ENCODE measurements at regions not wholly inside any gene's neighbourhood (a gene's known extent, or its start where the extent isn't known, plus 50 kb on each side); places are given as distances from the start of the nearest gene placed in this dataset.

DNA sequence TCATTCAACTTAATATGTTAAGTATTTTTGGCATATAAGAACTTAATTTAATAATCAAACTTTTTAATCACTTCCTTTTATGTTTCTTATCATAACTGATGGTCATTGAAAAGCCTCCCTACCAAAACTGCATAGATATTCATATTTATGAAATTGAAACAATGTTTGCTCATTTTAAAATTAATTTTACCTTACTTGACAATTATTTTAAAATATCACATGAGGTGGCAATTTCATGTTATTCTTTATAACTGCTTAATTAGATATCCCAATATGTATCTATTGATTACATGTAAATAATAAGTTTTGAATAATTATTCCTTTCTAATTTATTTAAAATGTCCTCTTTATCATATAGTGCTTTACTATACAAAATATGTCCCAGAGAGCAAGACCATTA, 266.1 kb upstream of the NRIP1 start:
- Histone ChIP-seq H3K27me3 (ENCODE audit: low read depth) (no peaks in the 10 kb centered on the region), H3K27ac (replicated peaks) (no peak overlapping the region), H3K4me1 (peaks cover 5% of the 10 kb centered on the region), H3K4me3 (no peak overlapping the region), H3K9me3 (replicated peaks) (no peaks in the 10 kb centered on the region), H3K36me3 (no peaks in the 10 kb centered on the region)
- no peak for DNase-seq
- TF ChIP-seq, protein P1, sequence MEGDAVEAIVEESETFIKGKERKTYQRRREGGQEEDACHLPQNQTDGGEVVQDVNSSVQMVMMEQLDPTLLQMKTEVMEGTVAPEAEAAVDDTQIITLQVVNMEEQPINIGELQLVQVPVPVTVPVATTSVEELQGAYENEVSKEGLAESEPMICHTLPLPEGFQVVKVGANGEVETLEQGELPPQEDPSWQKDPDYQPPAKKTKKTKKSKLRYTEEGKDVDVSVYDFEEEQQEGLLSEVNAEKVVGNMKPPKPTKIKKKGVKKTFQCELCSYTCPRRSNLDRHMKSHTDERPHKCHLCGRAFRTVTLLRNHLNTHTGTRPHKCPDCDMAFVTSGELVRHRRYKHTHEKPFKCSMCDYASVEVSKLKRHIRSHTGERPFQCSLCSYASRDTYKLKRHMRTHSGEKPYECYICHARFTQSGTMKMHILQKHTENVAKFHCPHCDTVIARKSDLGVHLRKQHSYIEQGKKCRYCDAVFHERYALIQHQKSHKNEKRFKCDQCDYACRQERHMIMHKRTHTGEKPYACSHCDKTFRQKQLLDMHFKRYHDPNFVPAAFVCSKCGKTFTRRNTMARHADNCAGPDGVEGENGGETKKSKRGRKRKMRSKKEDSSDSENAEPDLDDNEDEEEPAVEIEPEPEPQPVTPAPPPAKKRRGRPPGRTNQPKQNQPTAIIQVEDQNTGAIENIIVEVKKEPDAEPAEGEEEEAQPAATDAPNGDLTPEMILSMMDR (IDR thresholded peaks at IDR 0.05; ENCODE audit: borderline replicate concordance) = no peak
- intact Hi-C loops (cut with micrococcal nuclease) = no loop called here

DNA sequence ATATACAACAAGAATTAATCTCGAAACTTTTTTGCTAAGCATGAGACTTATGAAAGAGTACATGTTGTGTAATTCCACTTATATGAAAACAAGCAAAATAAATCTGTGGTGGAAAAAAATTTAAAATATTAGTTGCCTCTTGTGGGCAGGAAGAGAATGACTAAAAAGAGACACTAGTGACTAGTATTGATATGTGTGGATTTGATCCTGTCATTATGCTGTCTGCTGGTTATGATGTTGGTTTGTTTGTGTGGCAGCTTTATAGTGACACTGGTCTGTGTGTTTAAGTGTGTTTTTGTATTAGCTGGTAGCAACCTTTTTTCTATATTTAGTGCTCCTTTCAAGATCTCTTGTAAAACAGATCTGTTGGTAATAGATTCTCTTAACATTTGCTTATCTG, 267.8 kb upstream of the NRIP1 start:
- no peaks in the 10 kb centered on the region for H3K9me3 ChIP-seq (replicated peaks)
- H3K27me3 ChIP-seq (ENCODE audit: low read depth) = no peaks in the 10 kb centered on the region
- H3K4me1 ChIP-seq = peaks cover 5% of the 10 kb centered on the region
- no peak overlapping the region for H3K4me3 ChIP-seq
- DNase-seq = no peak
- no peak overlapping the region for H3K27ac ChIP-seq (replicated peaks)
- intact Hi-C loops (cut with micrococcal nuclease) = no loop called here
- H3K36me3 ChIP-seq = no peaks in the 10 kb centered on the region
- TF ChIP-seq, protein P1 (IDR thresholded peaks at IDR 0.05; ENCODE audit: borderline replicate concordance) = no peak

DNA sequence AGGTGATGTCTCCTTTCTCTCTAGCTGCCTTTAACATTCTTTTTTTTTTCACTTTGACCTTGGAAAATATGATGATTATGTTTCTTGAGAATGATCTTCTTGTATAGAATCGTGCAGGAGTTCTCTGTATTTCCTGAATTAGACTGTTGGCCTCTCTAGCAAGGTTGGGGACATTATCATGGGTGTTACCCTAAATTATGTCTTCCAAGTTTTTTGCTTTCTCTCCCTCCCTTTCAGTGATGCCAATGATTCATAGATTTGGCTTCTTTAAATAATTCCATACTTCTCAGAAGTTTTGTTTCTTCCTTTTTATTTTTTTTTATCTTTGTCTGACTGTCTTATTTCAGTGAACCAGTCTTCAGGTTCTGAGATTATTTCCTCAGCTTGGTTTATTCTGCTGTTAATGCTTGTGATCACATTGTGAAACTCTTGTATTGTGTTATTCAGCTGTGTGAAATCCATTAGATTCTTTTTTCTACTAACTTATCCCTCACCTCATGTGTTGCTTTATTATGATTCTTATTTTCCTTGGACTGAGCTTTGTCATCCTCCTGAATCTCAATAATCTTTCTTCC, 268.4 kb upstream of the NRIP1 start:
- TF ChIP-seq, protein P1 (IDR thresholded peaks at IDR 0.05; ENCODE audit: borderline replicate concordance) = no peak
- H3K27ac ChIP-seq (replicated peaks) = no peak overlapping the region

DNA sequence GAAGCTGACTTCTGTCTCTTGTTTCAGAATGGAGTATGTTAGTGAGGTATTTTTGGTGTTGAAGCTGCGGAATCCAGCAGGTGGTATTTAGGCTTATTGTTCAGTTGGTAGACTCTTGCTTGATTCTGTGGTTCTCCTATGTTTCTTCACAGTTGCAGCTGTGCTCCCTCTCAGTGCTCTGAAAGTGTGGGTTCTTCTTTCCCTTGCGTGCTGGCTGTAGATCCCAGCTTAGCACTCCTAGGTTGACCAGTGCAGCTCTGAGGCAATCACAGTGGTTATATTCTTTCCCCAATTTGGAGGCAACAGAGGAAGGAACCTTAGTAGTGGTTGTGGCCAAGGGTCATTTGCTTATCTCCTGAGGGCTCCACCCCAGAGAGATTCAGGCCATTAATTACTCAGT, 269.2 kb upstream of the NRIP1 start:
- no peak overlapping the region for H3K27ac ChIP-seq (replicated peaks)
- H3K9me3 ChIP-seq (replicated peaks) = no peaks in the 10 kb centered on the region
- H3K36me3 ChIP-seq = no peaks in the 10 kb centered on the region
- intact Hi-C loops (cut with micrococcal nuclease) = no loop called here
- no peak overlapping the region for H3K4me3 ChIP-seq
- H3K4me1 ChIP-seq = no peaks in the 10 kb centered on the region
- TF ChIP-seq, protein P1 (IDR thresholded peaks at IDR 0.05; ENCODE audit: borderline replicate concordance) = no peak
- no peak for DNase-seq
- no peaks in the 10 kb centered on the region for H3K27me3 ChIP-seq (ENCODE audit: low read depth)

More for the DNA sequence above, 268.4 kb upstream of the NRIP1 start:
- intact Hi-C loops (cut with micrococcal nuclease) = no loop called here
- Histone ChIP-seq H3K4me3 (no peak overlapping the region), H3K27me3 (ENCODE audit: low read depth) (no peaks in the 10 kb centered on the region), H3K36me3 (no peaks in the 10 kb centered on the region), H3K9me3 (replicated peaks) (no peaks in the 10 kb centered on the region), H3K4me1 (peaks cover 1% of the 10 kb centered on the region)
- no peak for DNase-seq

DNA sequence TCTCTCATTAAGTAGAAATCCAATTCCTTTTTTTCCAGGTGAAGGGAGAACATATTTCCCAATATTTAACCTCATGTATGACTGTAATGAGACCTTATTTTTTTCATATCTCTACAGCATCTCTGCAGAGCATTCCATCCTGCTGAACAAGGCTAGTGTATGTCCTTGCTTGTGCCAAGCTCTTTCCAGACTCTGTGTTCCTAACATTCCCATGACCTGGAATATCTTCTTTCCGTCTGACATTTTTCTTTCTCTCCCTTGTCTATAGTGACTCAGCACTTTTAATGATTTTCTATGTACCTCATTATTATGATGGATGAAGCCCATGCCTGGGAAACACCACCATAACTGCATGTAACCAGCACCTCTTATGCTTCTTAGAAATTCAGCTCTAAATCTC, 278.3 kb upstream of the NRIP1 start:
- Histone ChIP-seq H3K27me3 (ENCODE audit: low read depth) (no peaks in the 10 kb centered on the region), H3K36me3 (no peaks in the 10 kb centered on the region), H3K4me1 (no peaks in the 10 kb centered on the region), H3K9me3 (replicated peaks) (no peaks in the 10 kb centered on the region), H3K27ac (replicated peaks) (no peak overlapping the region), H3K4me3 (no peak overlapping the region)
- TF ChIP-seq, protein P1 (IDR thresholded peaks at IDR 0.05; ENCODE audit: borderline replicate concordance) = no peak
- intact Hi-C loops (cut with micrococcal nuclease) = no loop called here
- no peak for DNase-seq

All from left ventricle myocardium inferior (tissue), 1 donor.